AG10803 (cell line): ENCODE measurements at regions not wholly inside any gene's neighbourhood (a gene's known extent, or its start where the extent isn't known, plus 50 kb on each side); places are given as distances from the start of the nearest gene placed in this dataset.
"Not testable (repeated sequence)": the region's sequence is repeated elsewhere in the genome, so short reads cannot be mapped to it uniquely, and the experiment has no call there.

Source experiments
- DNase-seq: peaks from one replicate; pipeline ENCODE4 v3.0.0; 2010; ENCODE audit warnings: low read depth
- H3K4me3 ChIP-seq: 2 replicates; pipeline ENCODE4 v1.5.1; 2011; ENCODE audit warnings: mild to moderate bottlenecking, low read length, control low read depth
- TF ChIP-seq, protein P1 (sequence below): conservative IDR thresholded peaks from 2 replicates; pipeline ENCODE4 v1.5.1; 2011; ENCODE audit warnings: mild to moderate bottlenecking, low read length, control low read depth, inconsistent platforms

DNA sequence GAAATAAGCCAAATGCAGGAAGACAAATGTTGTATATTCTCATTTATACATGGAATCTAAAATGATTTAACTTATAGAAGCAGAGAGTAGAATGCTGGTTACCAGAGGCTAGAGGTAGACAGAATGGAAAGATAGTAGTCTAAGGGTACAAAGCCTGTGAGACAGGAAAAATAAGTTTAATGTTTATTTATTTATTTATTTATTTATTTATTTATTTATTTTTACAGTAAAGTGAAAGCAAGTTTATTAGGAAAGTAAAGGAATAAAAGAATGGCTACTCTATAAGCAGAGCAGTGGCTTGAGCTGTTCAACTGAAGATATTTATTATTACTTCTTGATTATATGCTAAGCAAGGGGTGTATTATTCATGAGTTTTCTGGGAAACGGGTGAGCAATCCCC is 203.2 kb downstream of the LAS1L start:
- H3K4me3 ChIP-seq = no peak overlapping the region
- no peak for DNase-seq
- TF ChIP-seq, protein P1, sequence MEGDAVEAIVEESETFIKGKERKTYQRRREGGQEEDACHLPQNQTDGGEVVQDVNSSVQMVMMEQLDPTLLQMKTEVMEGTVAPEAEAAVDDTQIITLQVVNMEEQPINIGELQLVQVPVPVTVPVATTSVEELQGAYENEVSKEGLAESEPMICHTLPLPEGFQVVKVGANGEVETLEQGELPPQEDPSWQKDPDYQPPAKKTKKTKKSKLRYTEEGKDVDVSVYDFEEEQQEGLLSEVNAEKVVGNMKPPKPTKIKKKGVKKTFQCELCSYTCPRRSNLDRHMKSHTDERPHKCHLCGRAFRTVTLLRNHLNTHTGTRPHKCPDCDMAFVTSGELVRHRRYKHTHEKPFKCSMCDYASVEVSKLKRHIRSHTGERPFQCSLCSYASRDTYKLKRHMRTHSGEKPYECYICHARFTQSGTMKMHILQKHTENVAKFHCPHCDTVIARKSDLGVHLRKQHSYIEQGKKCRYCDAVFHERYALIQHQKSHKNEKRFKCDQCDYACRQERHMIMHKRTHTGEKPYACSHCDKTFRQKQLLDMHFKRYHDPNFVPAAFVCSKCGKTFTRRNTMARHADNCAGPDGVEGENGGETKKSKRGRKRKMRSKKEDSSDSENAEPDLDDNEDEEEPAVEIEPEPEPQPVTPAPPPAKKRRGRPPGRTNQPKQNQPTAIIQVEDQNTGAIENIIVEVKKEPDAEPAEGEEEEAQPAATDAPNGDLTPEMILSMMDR = no peak

DNA sequence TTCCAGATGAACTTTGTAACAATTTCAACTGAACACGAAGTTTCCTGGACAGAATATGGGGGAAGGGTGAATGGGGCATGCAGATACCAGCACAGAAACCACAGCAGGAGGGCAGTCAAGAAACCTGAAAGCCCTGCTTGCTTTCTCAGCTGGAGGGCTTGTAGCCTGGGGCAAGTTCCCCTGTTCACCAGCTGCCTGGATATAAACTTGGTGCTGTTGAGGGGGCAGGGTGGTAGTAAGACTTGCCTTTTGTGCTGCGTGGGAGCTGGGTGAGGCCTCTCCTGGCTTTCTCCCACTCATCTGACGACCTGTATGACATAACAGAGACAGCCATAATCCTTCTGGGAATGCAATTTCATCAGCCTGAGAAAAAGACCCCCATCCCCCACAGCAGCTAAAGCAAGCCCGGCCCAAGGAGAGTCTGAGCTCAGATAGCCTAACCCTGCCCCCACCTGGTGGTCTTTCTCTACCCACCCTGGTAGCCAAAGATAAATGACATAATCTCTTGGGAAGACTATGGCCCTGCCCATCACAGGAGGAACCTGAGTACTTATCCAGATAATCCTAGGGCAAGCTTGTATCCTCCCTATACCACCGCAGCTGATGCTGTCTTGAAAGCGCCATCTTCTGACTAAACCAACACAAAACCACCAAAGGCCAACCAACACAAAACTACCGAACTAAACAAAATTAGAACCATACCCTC is 234.3 kb downstream of the LAS1L start:
- DNase-seq = no peak
- H3K4me3 ChIP-seq = no peak overlapping the region
- TF ChIP-seq, protein P1 = no peak

DNA sequence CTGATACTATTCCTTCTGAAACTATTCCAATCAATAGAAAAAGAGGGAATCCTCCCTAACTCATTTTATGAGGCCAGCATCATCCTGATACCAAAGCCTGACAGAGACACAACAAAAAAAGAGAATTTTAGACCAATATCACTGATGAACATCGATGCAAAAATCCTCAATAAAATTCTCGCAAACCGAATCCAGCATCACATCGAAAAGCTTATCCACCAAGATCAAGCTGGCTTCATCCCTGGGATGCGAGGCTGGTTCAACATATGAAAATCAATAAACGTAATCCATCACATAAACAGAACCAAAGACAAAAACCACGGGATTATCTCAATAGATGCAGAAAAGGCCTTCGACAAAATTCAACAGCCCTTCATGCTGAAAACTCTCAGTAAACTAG is 251.7 kb downstream of the LAS1L start:
- DNase-seq = not testable (repeated sequence)

DNA sequence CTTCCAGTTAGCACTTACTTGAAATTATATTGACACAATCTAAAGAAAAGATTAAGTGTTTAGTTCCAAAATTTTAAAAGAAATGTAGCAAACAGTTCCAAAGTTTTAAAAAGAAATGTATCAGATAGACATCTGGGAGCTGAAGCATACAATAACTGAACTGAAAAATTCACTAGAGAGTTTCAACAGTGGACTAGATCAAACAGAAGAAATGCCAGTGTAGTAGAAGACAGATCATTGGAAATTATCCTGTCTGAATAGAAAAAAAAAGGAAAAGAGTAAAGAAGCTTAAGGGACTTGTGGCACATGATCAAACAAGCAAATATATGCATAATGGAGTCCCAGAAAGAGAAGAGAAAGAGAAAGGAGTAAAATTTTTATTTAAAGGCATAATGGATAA is 261.4 kb downstream of the LAS1L start:
- no peak for DNase-seq
- H3K4me3 ChIP-seq = no peak overlapping the region
- TF ChIP-seq, protein P1 = no peak

More for the DNA sequence above, 251.7 kb downstream of the LAS1L start:
- H3K4me3 ChIP-seq = not testable (repeated sequence)

DNA sequence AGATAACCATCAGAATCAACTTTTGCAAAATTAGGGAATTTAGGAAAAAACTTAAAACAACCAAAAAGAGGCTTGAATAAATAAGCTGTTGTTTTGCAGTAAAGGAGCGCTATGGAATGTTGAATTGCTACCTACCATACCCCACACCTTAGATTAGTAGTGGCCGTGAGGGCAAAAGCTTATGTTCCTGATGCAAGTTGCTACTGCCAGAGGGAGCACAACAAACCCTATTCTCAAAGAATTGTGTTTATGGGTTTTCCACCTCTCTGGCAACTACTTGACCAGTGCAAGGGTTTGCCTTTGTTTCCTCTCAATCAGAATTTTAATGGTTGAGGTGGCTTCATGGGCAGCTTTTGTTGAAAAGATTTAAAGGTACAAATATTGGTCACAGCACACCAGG is 268.1 kb downstream of the LAS1L start:
- no peak for DNase-seq
- TF ChIP-seq, protein P1 = no peak
- H3K4me3 ChIP-seq = no peak overlapping the region

DNA sequence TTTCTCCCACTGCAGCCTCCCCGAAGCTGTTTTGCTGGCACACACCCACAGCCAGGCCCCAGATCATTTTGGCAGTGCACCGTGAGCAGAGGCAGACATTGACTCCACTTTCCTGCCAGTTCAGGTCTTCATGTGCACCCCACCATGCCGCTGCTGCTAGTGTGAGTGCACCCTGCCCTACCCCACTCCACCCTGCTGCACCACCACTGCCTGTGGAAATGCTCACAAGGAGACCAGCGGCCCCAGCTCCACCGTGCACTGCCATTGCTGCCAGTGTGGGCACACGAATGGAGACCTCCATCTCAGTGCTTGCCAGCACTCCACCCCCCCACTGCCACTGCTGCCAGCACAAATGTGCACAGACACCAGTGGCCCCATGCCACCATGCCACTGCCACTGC is 277.6 kb upstream of the ZC4H2 start:
- TF ChIP-seq, protein P1 = no peak
- no peak overlapping the region for H3K4me3 ChIP-seq
- no peak for DNase-seq

DNA sequence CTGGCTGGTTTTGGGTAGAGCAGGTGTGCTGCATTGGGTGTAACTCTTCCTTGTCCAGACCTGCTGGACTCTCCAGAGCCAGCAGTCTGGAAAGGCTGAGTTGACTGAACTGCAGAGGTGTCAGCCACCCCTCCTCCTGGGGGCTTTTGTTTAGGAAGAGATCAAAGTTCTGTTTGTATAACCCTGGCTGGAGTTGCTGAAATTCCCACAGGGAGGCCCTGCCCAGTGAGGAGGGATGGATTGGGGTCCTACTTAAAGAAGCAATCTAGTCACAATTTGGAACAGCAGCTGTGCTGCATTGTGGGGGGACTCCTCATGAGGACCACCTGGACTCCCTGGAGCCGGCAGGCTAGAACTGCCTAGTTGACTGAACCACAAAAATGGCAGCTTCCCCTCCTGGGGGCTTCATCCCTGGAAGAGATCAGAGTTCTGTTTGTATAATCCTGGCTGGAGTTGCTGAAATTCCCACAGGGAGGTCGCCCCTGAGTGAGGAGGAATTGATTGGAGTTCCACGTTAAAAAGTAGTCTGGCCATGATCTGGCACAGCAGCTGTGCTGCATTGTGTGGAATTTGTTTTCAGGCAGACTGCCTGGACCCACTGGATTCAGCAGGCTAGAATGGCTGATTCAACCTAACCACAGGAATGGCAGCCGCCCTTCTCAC is 264.9 kb upstream of the ZC4H2 start:
- H3K4me3 ChIP-seq = no peak overlapping the region
- DNase-seq = no peak
- TF ChIP-seq, protein P1 = no peak
